Glutamatergic neuron (in vitro differentiated cells): ENCODE measurements at regions not wholly inside any gene's neighbourhood (a gene's known extent, or its start where the extent isn't known, plus 50 kb on each side); places are given as distances from the start of the nearest gene placed in this dataset.

ENCODE experiments used
- DNase-seq: peaks from one replicate; pipeline ENCODE4 v3.0.0; 2022
- H3K27ac Mint-ChIP-seq: one replicate; pipeline ENCODE4 v1.8.0; 2020; ENCODE audit warnings: mild to moderate bottlenecking, mixed read lengths, inconsistent platforms; ENCODE audit not compliant: unreplicated experiment
- H3K27me3 Mint-ChIP-seq: one replicate; pipeline ENCODE4 v1.8.0; 2020; ENCODE audit warnings: mild to moderate bottlenecking, moderate library complexity, mixed read lengths, inconsistent platforms; ENCODE audit not compliant: unreplicated experiment
- H3K36me3 Mint-ChIP-seq: one replicate; pipeline ENCODE4 v1.8.0; 2020; ENCODE audit warnings: mild to moderate bottlenecking, mixed read lengths, inconsistent platforms; ENCODE audit not compliant: unreplicated experiment
- H3K4me1 Mint-ChIP-seq: one replicate; pipeline ENCODE4 v1.8.0; 2020; ENCODE audit warnings: mild to moderate bottlenecking, low read depth, mixed read lengths, inconsistent platforms; ENCODE audit not compliant: unreplicated experiment
- H3K4me3 Mint-ChIP-seq: one replicate; pipeline ENCODE4 v1.8.0; 2020; ENCODE audit warnings: mild to moderate bottlenecking, mixed read lengths, inconsistent platforms; ENCODE audit not compliant: unreplicated experiment
- H3K9me3 Mint-ChIP-seq: one replicate; pipeline ENCODE4 v1.8.0; 2020; ENCODE audit warnings: mild to moderate bottlenecking, moderate library complexity, mixed read lengths, inconsistent platforms; ENCODE audit not compliant: unreplicated experiment
- TF ChIP-seq, protein P1 (sequence below): fragments of 200-600 bp; sonication (generic); IDR thresholded peaks from one replicate; pipeline ENCODE4 v1.5.0; 2021; ENCODE audit not compliant: partially characterized antibody, unreplicated experiment

GRCh38 chr13:80118506-80118905 is 222.4 kb downstream of the SPRY2 start:
- Mint-ChIP-seq H3K9me3 (no peaks in the 10 kb centered on the region), H3K36me3 (no peaks in the 10 kb centered on the region), H3K4me1 (peaks cover 27% of the 10 kb centered on the region), H3K27me3 (no peaks in the 10 kb centered on the region), H3K4me3 (no peak overlapping the region), H3K27ac (no peak overlapping the region)
- TF ChIP-seq, protein P1, sequence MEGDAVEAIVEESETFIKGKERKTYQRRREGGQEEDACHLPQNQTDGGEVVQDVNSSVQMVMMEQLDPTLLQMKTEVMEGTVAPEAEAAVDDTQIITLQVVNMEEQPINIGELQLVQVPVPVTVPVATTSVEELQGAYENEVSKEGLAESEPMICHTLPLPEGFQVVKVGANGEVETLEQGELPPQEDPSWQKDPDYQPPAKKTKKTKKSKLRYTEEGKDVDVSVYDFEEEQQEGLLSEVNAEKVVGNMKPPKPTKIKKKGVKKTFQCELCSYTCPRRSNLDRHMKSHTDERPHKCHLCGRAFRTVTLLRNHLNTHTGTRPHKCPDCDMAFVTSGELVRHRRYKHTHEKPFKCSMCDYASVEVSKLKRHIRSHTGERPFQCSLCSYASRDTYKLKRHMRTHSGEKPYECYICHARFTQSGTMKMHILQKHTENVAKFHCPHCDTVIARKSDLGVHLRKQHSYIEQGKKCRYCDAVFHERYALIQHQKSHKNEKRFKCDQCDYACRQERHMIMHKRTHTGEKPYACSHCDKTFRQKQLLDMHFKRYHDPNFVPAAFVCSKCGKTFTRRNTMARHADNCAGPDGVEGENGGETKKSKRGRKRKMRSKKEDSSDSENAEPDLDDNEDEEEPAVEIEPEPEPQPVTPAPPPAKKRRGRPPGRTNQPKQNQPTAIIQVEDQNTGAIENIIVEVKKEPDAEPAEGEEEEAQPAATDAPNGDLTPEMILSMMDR = no peak
- DNase-seq = no peak

DNA sequence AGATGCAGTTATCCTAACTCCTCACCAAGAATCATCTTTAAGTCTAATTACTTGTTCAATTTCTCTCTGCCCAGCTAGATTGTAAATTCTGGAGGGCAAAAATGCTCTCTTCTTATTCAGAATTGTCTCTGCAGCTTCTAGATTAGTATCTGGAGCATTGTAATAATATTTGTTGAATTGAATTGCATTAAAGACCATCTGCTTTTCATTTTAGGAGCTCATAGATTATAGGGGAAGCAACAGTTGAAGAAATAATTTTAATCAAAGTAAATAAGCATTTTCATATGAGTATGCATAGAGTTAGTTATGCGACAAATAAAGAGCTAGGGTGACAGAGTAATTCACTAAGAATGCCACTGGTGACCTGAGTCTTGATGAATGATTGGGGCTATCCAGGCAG is 222.8 kb downstream of the SPRY2 start:
- H3K27me3 Mint-ChIP-seq = no peaks in the 10 kb centered on the region

DNA sequence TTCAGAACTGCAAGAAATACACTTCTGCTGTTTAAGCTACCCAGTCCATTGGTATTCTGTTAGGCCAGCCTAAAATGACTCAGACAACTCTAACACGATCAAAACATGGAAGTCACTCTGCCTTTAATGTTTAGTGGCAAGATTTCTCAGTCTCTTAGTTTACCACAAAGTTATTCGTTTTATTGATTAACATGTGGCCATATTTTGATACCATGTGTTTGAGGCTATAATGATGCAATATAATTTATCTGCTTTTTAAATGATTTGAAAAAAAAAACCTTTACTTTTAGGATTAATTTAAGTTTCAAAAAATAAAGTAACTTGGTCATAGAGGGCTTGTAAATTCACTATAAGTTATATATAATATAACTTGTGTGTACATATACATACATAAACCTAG is 223.4 kb downstream of the SPRY2 start:
- Mint-ChIP-seq H3K9me3 (no peaks in the 10 kb centered on the region), H3K36me3 (no peaks in the 10 kb centered on the region), H3K27ac (no peak overlapping the region), H3K27me3 (no peaks in the 10 kb centered on the region), H3K4me1 (peaks cover 27% of the 10 kb centered on the region), H3K4me3 (no peak overlapping the region)
- TF ChIP-seq, protein P1 = no peak
- no peak for DNase-seq

More for the DNA sequence above, 222.8 kb downstream of the SPRY2 start:
- H3K27ac Mint-ChIP-seq = no peak overlapping the region
- H3K4me3 Mint-ChIP-seq = no peak overlapping the region
- DNase-seq = no peak
- H3K9me3 Mint-ChIP-seq = no peaks in the 10 kb centered on the region
- peaks cover 27% of the 10 kb centered on the region for H3K4me1 Mint-ChIP-seq
- TF ChIP-seq, protein P1 = no peak
- no peaks in the 10 kb centered on the region for H3K36me3 Mint-ChIP-seq

- H3K27me3 Mint-ChIP-seq = no peaks in the 10 kb centered on the region
- no peak for DNase-seq
- TF ChIP-seq, protein P1 = no peak
- H3K4me1 Mint-ChIP-seq = peaks cover 22% of the 10 kb centered on the region
- no peaks in the 10 kb centered on the region for H3K9me3 Mint-ChIP-seq
- H3K4me3 Mint-ChIP-seq = no peak overlapping the region
- H3K36me3 Mint-ChIP-seq = no peaks in the 10 kb centered on the region
- peak overlapping the region; percentile 71 for H3K27ac Mint-ChIP-seq
Observed at GRCh38 chr13:80116107-80116506, 224.8 kb downstream of the SPRY2 start.

DNA sequence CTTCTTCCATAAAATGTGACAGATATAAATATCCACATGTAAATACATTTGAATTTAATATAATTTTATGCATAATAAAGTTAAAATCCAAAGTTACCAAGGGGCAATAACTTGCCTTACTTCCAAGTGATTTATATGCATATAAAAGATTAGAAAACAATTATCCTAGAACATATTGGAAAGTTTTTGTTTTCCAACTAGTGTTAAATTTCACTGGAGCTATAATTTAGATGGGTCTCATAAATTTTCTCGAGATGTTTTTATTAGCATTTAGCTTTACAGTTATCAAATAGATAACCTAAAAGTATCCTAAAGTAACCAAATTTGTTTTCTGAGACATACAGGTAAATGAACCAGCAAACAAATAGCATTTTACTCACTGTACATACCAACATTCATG is 225.3 kb downstream of the SPRY2 start:
- Mint-ChIP-seq H3K27ac (no peak overlapping the region), H3K4me3 (no peak overlapping the region), H3K9me3 (no peaks in the 10 kb centered on the region), H3K4me1 (peaks cover 22% of the 10 kb centered on the region), H3K36me3 (no peaks in the 10 kb centered on the region), H3K27me3 (peaks cover under 1% of the 10 kb centered on the region)
- DNase-seq = no peak
- TF ChIP-seq, protein P1 = no peak
